Neural cell (in vitro differentiated cells): ENCODE measurements at regions not wholly inside any gene's neighbourhood (a gene's known extent, or its start where the extent isn't known, plus 50 kb on each side); places are given as distances from the start of the nearest gene placed in this dataset.

Source experiments
- H2AFZ ChIP-seq: fragments of 200-600, 300-800 bp; sonication (generic), shearing (Covaris generic); 2 replicates; pipeline ENCODE4 v1.6.0; 2014; ENCODE audit warnings: low read depth, mild to moderate bottlenecking, antibody characterized with exemption, low read length, moderate library complexity
- H3F3A ChIP-seq: fragments of 200-600 bp; shearing (Covaris generic); 2 replicates; pipeline ENCODE4 v1.6.1; 2016; ENCODE audit warnings: mild to moderate bottlenecking, moderate library complexity, mixed read lengths, antibody characterized with exemption, low read length; ENCODE audit not compliant: insufficient read depth, poor library complexity, severe bottlenecking
- H3K27ac ChIP-seq: fragments of 200-600, 300-800 bp; sonication (generic), shearing (Covaris generic); 2 replicates; pipeline ENCODE4 v1.5.1; 2014; ENCODE audit warnings: mild to moderate bottlenecking, low read length, moderate library complexity
- H3K27me3 ChIP-seq: fragments of 300-800, 200-600 bp; sonication (generic), shearing (Covaris generic); 2 replicates; pipeline ENCODE4 v1.6.0; 2014; ENCODE audit warnings: mild to moderate bottlenecking, low read depth, low read length, moderate library complexity; ENCODE audit not compliant: insufficient read depth
- H3K36me3 ChIP-seq: fragments of 300-800, 200-600 bp; sonication (generic), shearing (Covaris generic); 2 replicates; pipeline ENCODE4 v1.5.1; 2014; ENCODE audit warnings: mild to moderate bottlenecking, antibody characterized with exemption, low read length, moderate library complexity; ENCODE audit not compliant: insufficient read depth
- H3K4me2 ChIP-seq: fragments of 300-800, 200-600 bp; sonication (generic), shearing (Covaris generic); 2 replicates; pipeline ENCODE4 v1.6.0; 2014; ENCODE audit warnings: mild to moderate bottlenecking, low read length
- H3K4me3 ChIP-seq: fragments of 300-800, 200-600 bp; sonication (generic), shearing (Covaris generic); 2 replicates; pipeline ENCODE4 v1.5.1; 2014; ENCODE audit warnings: mild to moderate bottlenecking, low read length, moderate library complexity
- H3K79me2 ChIP-seq: fragments of 200-600 bp; shearing (Covaris generic); replicated peaks from 2 replicates; pipeline ENCODE4 v1.6.0; 2014; ENCODE audit warnings: mild to moderate bottlenecking, low read length, moderate library complexity; ENCODE audit not compliant: insufficient read depth
- H3K9ac ChIP-seq: fragments of 300-800, 200-600 bp; sonication (generic), shearing (Covaris generic); 2 replicates; pipeline ENCODE4 v1.6.1; 2016; ENCODE audit warnings: mild to moderate bottlenecking, low read length, mixed read lengths
- H3K9me2 ChIP-seq: fragments of 200-600 bp; shearing (Covaris generic); 2 replicates; pipeline ENCODE4 v1.6.1; 2016; ENCODE audit warnings: mild to moderate bottlenecking, low read length, mixed read lengths; ENCODE audit not compliant: insufficient read depth
- H3K9me3 ChIP-seq: fragments of 200-600, 300-800 bp; sonication (generic), shearing (Covaris generic); 2 replicates; pipeline ENCODE4 v1.6.1; 2016; ENCODE audit warnings: mild to moderate bottlenecking, mixed run types, low read length, moderate library complexity, mixed read lengths
- H4K20me1 ChIP-seq: fragments of 200-600 bp; shearing (Covaris generic); 2 replicates; pipeline ENCODE4 v1.6.1; 2016; ENCODE audit warnings: mild to moderate bottlenecking, mixed run types; ENCODE audit not compliant: insufficient read depth
- CTCF ChIP-seq: fragments of 450-650 bp; IDR thresholded peaks from 2 replicates; pipeline ENCODE4 v1.5.1; 2014; ENCODE audit warnings: antibody characterized with exemption, mild to moderate bottlenecking, moderate library complexity; ENCODE audit not compliant: poor library complexity, severe bottlenecking
- EP300 ChIP-seq: fragments of 450-650 bp; conservative IDR thresholded peaks from 2 replicates; pipeline ENCODE4 v1.6.1; 2014; ENCODE audit warnings: antibody characterized with exemption, mild to moderate bottlenecking, moderate library complexity; ENCODE audit not compliant: poor library complexity, severe bottlenecking
- EZH2 ChIP-seq: fragments of 200-600, 300-800 bp; shearing (Covaris generic), sonication (generic); IDR thresholded peaks from 2 replicates; pipeline ENCODE4 v1.6.1; 2014; ENCODE audit warnings: antibody characterized with exemption, low read length, borderline replicate concordance, mild to moderate bottlenecking; ENCODE audit not compliant: insufficient read depth, poor library complexity, severe bottlenecking
- MXI1 ChIP-seq: fragments of 450-650 bp; conservative IDR thresholded peaks from 2 replicates; pipeline ENCODE4 v1.6.1; 2014; ENCODE audit warnings: antibody characterized with exemption, mild to moderate bottlenecking; ENCODE audit not compliant: poor library complexity, severe bottlenecking
- POLR2AphosphoS5 ChIP-seq: IDR thresholded peaks from 2 replicates; pipeline ENCODE4 v1.6.1; 2012
- RAD21 ChIP-seq: fragments of 450-650 bp; conservative IDR thresholded peaks from 2 replicates; pipeline ENCODE4 v1.6.1; 2014; ENCODE audit warnings: antibody characterized with exemption, mild to moderate bottlenecking, moderate library complexity
- REST ChIP-seq: IDR thresholded peaks from 2 replicates; pipeline ENCODE4 v1.6.1; 2012; ENCODE audit warnings: borderline replicate concordance
- SMC3 ChIP-seq: fragments of 450-650 bp; conservative IDR thresholded peaks from 2 replicates; pipeline ENCODE4 v1.6.1; 2014; ENCODE audit warnings: antibody characterized with exemption, mild to moderate bottlenecking, moderate library complexity; ENCODE audit not compliant: poor library complexity
- TAF1 ChIP-seq: IDR thresholded peaks from 2 replicates; pipeline ENCODE4 v1.6.1; 2012; ENCODE audit warnings: low read depth

GRCh38 chr20:7689151-7689550 is 251.1 kb downstream of the HAO1 start:
- no peaks in the 10 kb centered on the region for H3K36me3 ChIP-seq
- no peak overlapping the region for H3K27ac ChIP-seq
- H4K20me1 ChIP-seq: no peaks in the 10 kb centered on the region
- H3K27me3 ChIP-seq: no peaks in the 10 kb centered on the region
- H3F3A ChIP-seq: no peaks in the 10 kb centered on the region
- no peak for TF ChIP-seq SMC3
- no peak for TF ChIP-seq EZH2
- no peak for TF ChIP-seq CTCF
- TF ChIP-seq MXI1: no peak
- no peak for TF ChIP-seq POLR2AphosphoS5
- TF ChIP-seq EP300: no peak
- no peak for TF ChIP-seq TAF1
- no peaks in the 10 kb centered on the region for H3K9me2 ChIP-seq
- H3K9ac ChIP-seq: no peak overlapping the region
- H2AFZ ChIP-seq: no peak overlapping the region
- H3K9me3 ChIP-seq: no peaks in the 10 kb centered on the region
- H3K4me3 ChIP-seq: no peak overlapping the region
- no peak overlapping the region for H3K4me2 ChIP-seq
- H3K79me2 ChIP-seq: no peaks in the 10 kb centered on the region

GRCh38 chr20:7691647-7692269 is 248.5 kb downstream of the HAO1 start:
- no peak for TF ChIP-seq EZH2
- no peak for TF ChIP-seq EP300
- TF ChIP-seq REST: no peak
- TF ChIP-seq SMC3: no peak
- TF ChIP-seq POLR2AphosphoS5: no peak
- TF ChIP-seq CTCF: no peak
- no peak for TF ChIP-seq TAF1
- no peak for TF ChIP-seq MXI1
- TF ChIP-seq RAD21: no peak
- Histone ChIP-seq H3K79me2 (no peaks in the 10 kb centered on the region), H3K9me2 (no peaks in the 10 kb centered on the region), H3K27ac (no peak overlapping the region), H3K9me3 (no peaks in the 10 kb centered on the region), H3K4me3 (no peak overlapping the region), H3K27me3 (no peaks in the 10 kb centered on the region), H4K20me1 (no peaks in the 10 kb centered on the region), H3K9ac (no peak overlapping the region), H3K4me2 (no peak overlapping the region), H2AFZ (no peak overlapping the region), H3K36me3 (no peaks in the 10 kb centered on the region), H3F3A (no peaks in the 10 kb centered on the region)
